ENCODE measurements at regions not wholly inside any gene's neighbourhood (a gene's known extent, or its start where the extent isn't known, plus 50 kb on each side); places are given as distances from the start of the nearest gene placed in this dataset.

- H3K9me3 ChIP-seq (ENCODE audit: low read length), result no peaks in the 10 kb centered on the region
- H4K20me1 ChIP-seq (ENCODE audit: insufficient read depth, low read length), result no peaks in the 10 kb centered on the region
- no peak overlapping the region for H3K27ac ChIP-seq (ENCODE audit: extremely low read length, insufficient read depth, low read length)
- ChIA-PET CTCF (ENCODE audit: low intra/inter-chr PET ratio, low total read pairs) (interaction anchor here (0.7 to 1.4 kb wide), 5 partner anchors 134 to 255 kb away, joined by 3 to 8 read pairs (median 4); no protein-coding TSS in a partner anchor), POLR2A (no interaction called here)
- FAIRE-seq, result peak; percentile 96
- BruUV-seq (replicated peaks), result no TSS peak
- H3K36me3 ChIP-seq (replicated peaks in 1 of 2; ENCODE audit: control insufficient read depth in 1 of 2, insufficient read depth in 2 of 2, low read length in 2 of 2), result no peaks in the 10 kb centered on the region
- peaks cover 14% of the 10 kb centered on the region for H3K4me1 ChIP-seq (ENCODE audit: insufficient read depth, low read length)
- in situ Hi-C loops (cut with HindIII; ENCODE audit: extremely low pct_ligation_motif_present, low pct_unique_long_range_greater_than_20kb) (no loop called here), intact Hi-C loops (cut with micrococcal nuclease; ENCODE audit: unreplicated experiment) (loop anchor here (1.0 to 5.0 kb wide), 3 partner anchors 46 to 240 kb away; no protein-coding TSS in a partner anchor)
- peak; percentile 74 for DNase-seq (ENCODE audit: low spot score)
- H3K4me2 ChIP-seq (ENCODE audit: low read depth, low read length), result peak overlapping the region; percentile 73
- peak; percentile 94 for ATAC-seq
- peak overlapping the region in 1 of 3 experiments; percentile 31; a peak in 2 of 6 replicates for H3K4me3 ChIP-seq (replicated peaks in 1 of 3; ENCODE audit: insufficient read depth in 1 of 3, low read depth in 2 of 3, low read length in 3 of 3)
- no peaks in the 10 kb centered on the region for H3K79me2 ChIP-seq (ENCODE audit: insufficient read depth, low read length)
- H3K27me3 ChIP-seq (ENCODE audit: control insufficient read depth in 1 of 2, insufficient read depth in 2 of 2, low read length in 2 of 2), result peaks cover 0 to 22% of the 10 kb centered on the region in 2 experiments; a peak in 4 of 5 replicates
- WGBS (ENCODE audit: low lambda C conversion rate), result 25% methylated on average over 7 of the region's 7 CpGs
- H2AFZ ChIP-seq (ENCODE audit: low read length), result peak overlapping the region; percentile 42
- H3K9ac ChIP-seq (ENCODE audit: insufficient read depth, low read depth, low read length), result no peak overlapping the region
- TF ChIP-seq ZBTB3 (CRISPR knock-in tag; IDR thresholded peaks at IDR 0.05; ENCODE audit: borderline replicate concordance, low read depth) (no peak), KDM5B (CRISPR knock-in tag; IDR thresholded peaks at IDR 0.05; ENCODE audit: borderline replicate concordance) (0 out of 2 replicates have a peak, but pooled peaks have one; percentile 34), KDM5A (IDR thresholded peaks at IDR 0.05; ENCODE audit: borderline replicate concordance, low read length) (no peak), ARNTL (CRISPR knock-in tag; IDR thresholded peaks at IDR 0.05) (peak; percentile 29; the same call in 1 of the 2 replicates), ZXDC (CRISPR knock-in tag; IDR thresholded peaks at IDR 0.05) (no peak), PHF21A (CRISPR knock-in tag; IDR thresholded peaks at IDR 0.05) (peak; percentile 18; the same call in 1 of the 2 replicates), AGO1 (IDR thresholded peaks at IDR 0.05; ENCODE audit: low read depth, low read length, poor library complexity, severe bottlenecking) (no peak), DDIT3 (CRISPR knock-in tag; IDR thresholded peaks at IDR 0.05) (no peak), YY1 (IDR thresholded peaks at IDR 0.05; ENCODE audit: insufficient read depth, insufficient replicate concordance, low read depth, low read length) (no peak), SP4 (CRISPR knock-in tag; IDR thresholded peaks at IDR 0.05) (peak; percentile 36; the same call in 1 of the 2 replicates), XRCC5 (optimal IDR thresholded peaks at IDR 0.05; ENCODE audit: low read length) (no peak), WIZ (CRISPR knock-in tag; IDR thresholded peaks at IDR 0.05) (no peak), ZSCAN12 (CRISPR knock-in tag; IDR thresholded peaks at IDR 0.05) (no peak), ZNF589 (CRISPR knock-in tag; conservative IDR thresholded peaks at IDR 0.05) (no peak), ZBTB8A (CRISPR knock-in tag; IDR thresholded peaks at IDR 0.05; ENCODE audit: borderline replicate concordance, low read depth) (no peak), SRSF1 (optimal IDR thresholded peaks at IDR 0.05; ENCODE audit: low read depth, low read length) (no peak), ZNF431 (CRISPR knock-in tag; IDR thresholded peaks at IDR 0.05; ENCODE audit: borderline replicate concordance, low read depth) (no peak), GABPA (IDR thresholded peaks at IDR 0.05; ENCODE audit: low read depth, low read length) (no peak), GABPA (CRISPR knock-in tag; IDR thresholded peaks at IDR 0.05; ENCODE audit: low read depth) (0 out of 2 replicates have a peak, but pooled peaks have one; percentile 12), ZNF34 (CRISPR knock-in tag; IDR thresholded peaks at IDR 0.05; ENCODE audit: borderline replicate concordance) (no peak), RBAK (CRISPR knock-in tag; IDR thresholded peaks at IDR 0.05) (no peak)
Observed at GRCh38 chr2:20916604-20917286, 93.8 kb upstream of the LDAH start.

Measured in HepG2 (cell line).